ENCODE measurements at regions not wholly inside any gene's neighbourhood (a gene's known extent, or its start where the extent isn't known, plus 50 kb on each side); places are given as distances from the start of the nearest gene placed in this dataset.

GRCh38 chr3:24764236-24764915, 269.7 kb upstream of the THRB start:
- Histone ChIP-seq H3K4me3 (ENCODE audit: extremely low read depth in 1 of 4, insufficient read depth in 2 of 4, low read depth in 3 of 4, low read length in 4 of 4) (no peak overlapping the region), H3K9me3 (ENCODE audit: insufficient read depth in 2 of 2, low read depth in 1 of 2, low read length in 1 of 2) (no peaks in the 10 kb centered on the region), H3K36me3 (ENCODE audit: control insufficient read depth in 2 of 4, insufficient read depth in 4 of 4, low read length in 3 of 4) (no peaks in the 10 kb centered on the region), H3K27me3 (replicated peaks in 1 of 4; ENCODE audit: control insufficient read depth in 3 of 4, extremely low read depth in 1 of 4, insufficient read depth in 3 of 4, low read length in 3 of 4) (no peaks in the 10 kb centered on the region), H3K56ac (replicated peaks; ENCODE audit: insufficient read length, low read depth, low read length) (no peak overlapping the region), H3K27ac (ENCODE audit: low read depth, low read length) (no peak overlapping the region), H3K4me2 (ENCODE audit: insufficient read depth in 1 of 2, low read depth in 2 of 2, low read length in 2 of 2) (no peak overlapping the region), H3K23me2 (ENCODE audit: low read depth, low read length) (no peaks in the 10 kb centered on the region), H4K5ac (ENCODE audit: insufficient read length, low read depth, low read length) (no peak overlapping the region), H2BK5ac (ENCODE audit: low read depth, low read length) (no peak overlapping the region), H4K20me1 (replicated peaks in 1 of 2; ENCODE audit: control insufficient read depth in 1 of 2, insufficient read depth in 2 of 2, low read length in 2 of 2) (no peaks in the 10 kb centered on the region), H3K4me1 (replicated peaks in 1 of 4; ENCODE audit: control insufficient read depth in 3 of 4, insufficient read depth in 4 of 4, low read length in 3 of 4) (no peaks in the 10 kb centered on the region; a peak in 1 of 7 replicates), H4K91ac (replicated peaks; ENCODE audit: insufficient read length, low read length) (no peak overlapping the region), H2AFZ (ENCODE audit: low read length) (no peak overlapping the region), H3K9ac (replicated peaks in 1 of 4; ENCODE audit: extremely low read depth in 1 of 4, low read depth in 3 of 4, low read length in 3 of 4) (no peak overlapping the region), H3K79me2 (ENCODE audit: control insufficient read depth in 1 of 2, insufficient read depth in 2 of 2, low read length in 2 of 2) (no peaks in the 10 kb centered on the region), H2BK120ac (replicated peaks; ENCODE audit: low read depth, low read length) (no peak overlapping the region), H2AK5ac (ENCODE audit: low read depth, low read length) (no peak overlapping the region), H2BK12ac (ENCODE audit: low read depth, low read length) (no peak overlapping the region), H2BK15ac (ENCODE audit: low read length) (no peak overlapping the region), H3K14ac (ENCODE audit: insufficient read length) (no peak overlapping the region), H3K4ac (replicated peaks; ENCODE audit: insufficient read length, low read depth, low read length) (no peak overlapping the region), H2BK20ac (ENCODE audit: low read length) (no peak overlapping the region), H4K8ac (ENCODE audit: extremely low read depth, insufficient read depth, low read length) (no peak overlapping the region), H3K23ac (ENCODE audit: insufficient read length) (no peak overlapping the region), H3K18ac (ENCODE audit: extremely low read depth, low read length) (no peak overlapping the region), H3K79me1 (ENCODE audit: low read depth, low read length) (no peaks in the 10 kb centered on the region)
- FAIRE-seq (no peak), DNase-seq (ENCODE audit: low read depth in 1 of 2, low spot score in 2 of 2) (no peak)
- ChIA-PET CTCF (ENCODE audit: partially characterized antibody) (interaction anchor here (0.5 to 1.4 kb wide), 2 partner anchors 10 to 58 kb away, joined by 3 to 5 read pairs; no protein-coding TSS in a partner anchor), POLR2A (ENCODE audit: partially characterized antibody) (no interaction called here)
- TF ChIP-seq KDM5A (IDR thresholded peaks at IDR 0.05; ENCODE audit: low read length) = no peak
- WGBS, 2 experiments (ENCODE audit: extremely low coverage in 1 of 2, insufficient coverage in 1 of 2, insufficient read length in 1 of 2, insufficient replicate concordance in 2 of 2, low coverage in 1 of 2, low lambda C conversion rate in 2 of 2, missing lambda C conversion rate in 1 of 2) = 92% methylated on average over 3 of the region's 3 CpGs; no CpG with 5 or more reads in 1 of the 2 experiments

Data from H1 (cell line).